ENCODE measurements at regions not wholly inside any gene's neighbourhood (a gene's known extent, or its start where the extent isn't known, plus 50 kb on each side); places are given as distances from the start of the nearest gene placed in this dataset.

DNA sequence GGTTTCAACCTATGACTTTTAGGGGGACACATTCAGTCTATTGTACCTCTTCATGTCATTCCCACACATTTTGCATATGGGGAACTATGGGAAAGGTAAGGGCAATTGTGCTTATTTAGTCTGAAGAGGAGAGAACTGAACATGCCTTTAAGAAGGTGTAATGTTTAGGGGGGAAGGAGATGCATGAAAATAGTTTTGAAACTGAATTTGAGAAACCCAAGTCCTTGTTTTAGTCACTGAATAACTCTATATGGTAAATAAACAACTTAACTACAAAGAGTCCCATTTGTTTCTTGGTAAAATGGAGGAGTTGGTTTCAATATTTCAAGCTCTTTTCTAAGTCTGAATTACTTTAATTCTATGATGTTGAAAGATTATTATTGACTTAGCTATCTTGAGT, 166.1 kb downstream of the DNAJB9 start:
- H3K9ac ChIP-seq (ENCODE audit: low read length), result no peak overlapping the region
- H3K9me2 ChIP-seq (replicated peaks; ENCODE audit: insufficient read depth, low read length), result no peaks in the 10 kb centered on the region
- DNase-seq, result no peak
- H4K20me1 ChIP-seq (ENCODE audit: insufficient read depth, low read length), result no peaks in the 10 kb centered on the region
- no peaks in the 10 kb centered on the region for H3K4me1 ChIP-seq (ENCODE audit: low read length)
- H3K27me3 ChIP-seq (replicated peaks; ENCODE audit: insufficient read depth, low read length), result no peaks in the 10 kb centered on the region
- no peaks in the 10 kb centered on the region for H3K79me2 ChIP-seq (ENCODE audit: low read length)
- H3K4me2 ChIP-seq (ENCODE audit: low read depth, low read length), result no peak overlapping the region
- H3K9me3 ChIP-seq (replicated peaks; ENCODE audit: insufficient read depth, low read length), result no peaks in the 10 kb centered on the region
- no peak overlapping the region for H2AFZ ChIP-seq (ENCODE audit: low read length)
- no peak overlapping the region for H3K4me3 ChIP-seq (ENCODE audit: low read length)
- H3K36me3 ChIP-seq (replicated peaks; ENCODE audit: insufficient read depth, low read length), result no peaks in the 10 kb centered on the region
- H3K27ac ChIP-seq (ENCODE audit: low read length), result no peak overlapping the region
- no peaks in the 10 kb centered on the region for H3F3A ChIP-seq (ENCODE audit: insufficient read depth, low read length)
- TF ChIP-seq EZH2 (optimal IDR thresholded peaks at IDR 0.05; ENCODE audit: low read depth, low read length) (no peak), EZH2phosphoT487 (IDR thresholded peaks at IDR 0.05; ENCODE audit: low read length) (no peak)
- TF ChIP-seq, protein P1, sequence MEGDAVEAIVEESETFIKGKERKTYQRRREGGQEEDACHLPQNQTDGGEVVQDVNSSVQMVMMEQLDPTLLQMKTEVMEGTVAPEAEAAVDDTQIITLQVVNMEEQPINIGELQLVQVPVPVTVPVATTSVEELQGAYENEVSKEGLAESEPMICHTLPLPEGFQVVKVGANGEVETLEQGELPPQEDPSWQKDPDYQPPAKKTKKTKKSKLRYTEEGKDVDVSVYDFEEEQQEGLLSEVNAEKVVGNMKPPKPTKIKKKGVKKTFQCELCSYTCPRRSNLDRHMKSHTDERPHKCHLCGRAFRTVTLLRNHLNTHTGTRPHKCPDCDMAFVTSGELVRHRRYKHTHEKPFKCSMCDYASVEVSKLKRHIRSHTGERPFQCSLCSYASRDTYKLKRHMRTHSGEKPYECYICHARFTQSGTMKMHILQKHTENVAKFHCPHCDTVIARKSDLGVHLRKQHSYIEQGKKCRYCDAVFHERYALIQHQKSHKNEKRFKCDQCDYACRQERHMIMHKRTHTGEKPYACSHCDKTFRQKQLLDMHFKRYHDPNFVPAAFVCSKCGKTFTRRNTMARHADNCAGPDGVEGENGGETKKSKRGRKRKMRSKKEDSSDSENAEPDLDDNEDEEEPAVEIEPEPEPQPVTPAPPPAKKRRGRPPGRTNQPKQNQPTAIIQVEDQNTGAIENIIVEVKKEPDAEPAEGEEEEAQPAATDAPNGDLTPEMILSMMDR (IDR thresholded peaks at IDR 0.05; ENCODE audit: low read length), result no peak

DNA sequence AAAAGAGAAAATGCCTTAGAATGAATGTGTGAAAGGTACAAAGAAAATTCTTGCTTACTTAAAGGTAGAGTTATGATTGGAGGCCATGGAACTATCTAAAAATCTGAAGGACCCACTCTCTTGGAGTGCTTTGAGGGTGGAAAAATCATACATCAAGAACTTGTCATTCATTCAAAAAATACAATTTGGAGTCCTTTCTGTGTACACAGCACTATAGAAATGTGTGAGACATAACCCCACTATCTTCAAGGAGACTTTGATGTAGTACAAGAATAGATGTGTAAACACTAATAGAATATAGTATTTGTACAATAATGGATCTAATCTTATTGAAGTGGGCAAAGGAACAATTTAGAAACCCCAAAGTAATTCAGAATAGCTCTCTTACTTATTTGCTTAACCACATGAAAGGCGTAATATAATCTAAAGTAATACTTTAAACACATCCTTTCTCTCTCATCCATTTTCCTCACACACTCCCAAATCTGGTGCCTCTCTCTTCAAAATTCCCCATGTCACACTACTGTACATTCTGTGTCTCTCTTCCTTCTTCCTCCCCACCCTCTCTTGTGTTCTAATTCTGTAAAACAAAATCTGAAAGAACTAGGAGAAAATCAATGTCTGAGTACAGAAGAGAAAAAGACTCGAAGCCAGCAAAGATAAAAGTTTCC, 166.7 kb downstream of the DNAJB9 start:
- Histone ChIP-seq H3K36me3 (replicated peaks; ENCODE audit: insufficient read depth, low read length) (no peaks in the 10 kb centered on the region), H3K27ac (ENCODE audit: low read length) (no peak overlapping the region), H3K9me3 (replicated peaks; ENCODE audit: insufficient read depth, low read length) (no peaks in the 10 kb centered on the region), H3F3A (ENCODE audit: insufficient read depth, low read length) (no peaks in the 10 kb centered on the region), H3K4me2 (ENCODE audit: low read depth, low read length) (no peak overlapping the region), H3K4me3 (ENCODE audit: low read length) (no peak overlapping the region), H3K4me1 (ENCODE audit: low read length) (no peaks in the 10 kb centered on the region), H3K27me3 (replicated peaks; ENCODE audit: insufficient read depth, low read length) (no peaks in the 10 kb centered on the region), H3K79me2 (ENCODE audit: low read length) (no peaks in the 10 kb centered on the region), H2AFZ (ENCODE audit: low read length) (no peak overlapping the region), H3K9me2 (replicated peaks; ENCODE audit: insufficient read depth, low read length) (no peaks in the 10 kb centered on the region), H4K20me1 (ENCODE audit: insufficient read depth, low read length) (no peaks in the 10 kb centered on the region), H3K9ac (ENCODE audit: low read length) (no peak overlapping the region)
- TF ChIP-seq EZH2 (optimal IDR thresholded peaks at IDR 0.05; ENCODE audit: low read depth, low read length) (no peak), EZH2phosphoT487 (IDR thresholded peaks at IDR 0.05; ENCODE audit: low read length) (no peak)
- TF ChIP-seq, protein P1 (IDR thresholded peaks at IDR 0.05; ENCODE audit: low read length), result no peak
- DNase-seq, result no peak

DNA sequence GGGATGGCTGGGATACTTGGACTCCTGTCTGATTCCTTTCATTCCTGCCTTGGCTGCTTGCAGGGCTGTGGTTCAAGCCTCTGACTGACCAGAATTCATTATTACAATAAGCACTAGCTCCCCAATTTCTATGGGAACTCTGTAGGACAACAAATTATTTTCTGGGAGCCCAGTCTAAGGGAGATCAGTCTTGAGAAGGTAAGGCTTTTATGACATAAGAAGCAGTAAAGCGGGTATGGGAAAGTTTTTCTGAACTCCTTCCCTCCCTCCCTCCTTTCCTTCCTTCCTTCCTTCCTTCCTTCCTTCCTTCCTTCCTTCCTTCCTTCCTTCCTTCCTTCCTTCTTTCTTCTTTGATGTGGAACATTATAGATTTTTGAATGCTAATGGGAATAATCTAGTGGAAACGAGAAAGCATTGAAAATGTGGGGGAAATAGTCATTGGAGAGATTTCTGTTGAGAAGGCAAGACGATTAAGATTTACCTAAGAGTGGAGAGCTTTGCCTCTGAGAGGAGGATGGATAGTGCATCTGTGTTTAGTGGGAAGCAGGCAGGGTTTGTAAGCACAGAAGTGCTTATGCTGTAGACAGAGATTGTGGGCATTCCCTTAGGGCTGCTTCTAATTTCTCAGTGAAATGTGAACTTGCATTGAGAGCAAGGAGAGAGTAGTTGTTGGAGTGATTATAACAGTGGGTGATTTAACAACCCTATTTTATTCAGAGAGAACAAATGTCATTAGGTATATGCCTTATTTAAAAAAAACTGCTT, 201.5 kb downstream of the DNAJB9 start:
- TF ChIP-seq EZH2phosphoT487 (IDR thresholded peaks at IDR 0.05; ENCODE audit: low read length), result no peak
- TF ChIP-seq, protein P1 (IDR thresholded peaks at IDR 0.05; ENCODE audit: low read length), result no peak
- TF ChIP-seq EZH2 (optimal IDR thresholded peaks at IDR 0.05; ENCODE audit: low read depth, low read length), result no peak
- Histone ChIP-seq H3K4me2 (ENCODE audit: low read depth, low read length) (no peak overlapping the region), H3F3A (ENCODE audit: insufficient read depth, low read length) (no peaks in the 10 kb centered on the region), H4K20me1 (ENCODE audit: insufficient read depth, low read length) (no peaks in the 10 kb centered on the region), H2AFZ (ENCODE audit: low read length) (no peak overlapping the region), H3K79me2 (ENCODE audit: low read length) (no peaks in the 10 kb centered on the region), H3K36me3 (replicated peaks; ENCODE audit: insufficient read depth, low read length) (no peaks in the 10 kb centered on the region), H3K4me3 (ENCODE audit: low read length) (no peak overlapping the region), H3K9me3 (replicated peaks; ENCODE audit: insufficient read depth, low read length) (no peaks in the 10 kb centered on the region), H3K9me2 (replicated peaks; ENCODE audit: insufficient read depth, low read length) (no peaks in the 10 kb centered on the region), H3K27ac (ENCODE audit: low read length) (no peak overlapping the region), H3K9ac (ENCODE audit: low read length) (no peak overlapping the region), H3K27me3 (replicated peaks; ENCODE audit: insufficient read depth, low read length) (no peaks in the 10 kb centered on the region), H3K4me1 (ENCODE audit: low read length) (no peaks in the 10 kb centered on the region)
- DNase-seq, result no peak

All from MM.1S (cell line).